CD14-positive monocyte (primary cell): ENCODE measurements at regions not wholly inside any gene's neighbourhood (a gene's known extent, or its start where the extent isn't known, plus 50 kb on each side); places are given as distances from the start of the nearest gene placed in this dataset.
A peak's percentile ranks its signal among the peaks of the same experiment; 100 is the strongest.

ENCODE experiments used
- DNase-seq, 3 donors: peaks; one replicate each; pipeline ENCODE4 v3.0.0-alpha.2; 2011 to 2022
- H2AFZ ChIP-seq: 2 replicates; pipeline ENCODE4 v1.6.0; 2012; ENCODE audit warnings: mild to moderate bottlenecking, low read depth, low read length, inconsistent platforms; ENCODE audit not compliant: insufficient read depth, poor library complexity, severe bottlenecking
- H3K27ac ChIP-seq, 2 donors: 1 replicate in 1 of 2; 2 replicates in 1 of 2; pipeline ENCODE4 v1.5.1; 2012 to 2013; ENCODE audit warnings: low read length in 2 of 2, control low read depth in 1 of 2, inconsistent platforms in 1 of 2, low read depth in 1 of 2, mild to moderate bottlenecking in 1 of 2
- H3K27me3 ChIP-seq, 2 donors: one replicate each; pipeline versions ENCODE4 v1.6.0 to v1.6.1; 2011 to 2013; ENCODE audit warnings: low read length in 2 of 2; ENCODE audit not compliant: control insufficient read depth in 2 of 2, insufficient read depth in 2 of 2
- H3K36me3 ChIP-seq, 2 donors: replicated peaks in 1 of 2; 1 replicate in 1 of 2; 2 replicates in 1 of 2; pipeline versions ENCODE4 v1.5.1 to v1.6.1; 2012 to 2013; ENCODE audit warnings: low read length in 2 of 2, control low read depth in 1 of 2, inconsistent platforms in 1 of 2, mild to moderate bottlenecking in 1 of 2; ENCODE audit not compliant: insufficient read depth in 2 of 2, control insufficient read depth in 1 of 2
- H3K4me1 ChIP-seq, 2 donors: 1 replicate in 1 of 2; 2 replicates in 1 of 2; pipeline versions ENCODE4 v1.5.1 to v1.6.1; 2012 to 2013; ENCODE audit warnings: low read length in 2 of 2, control low read depth in 1 of 2, inconsistent platforms in 1 of 2, mild to moderate bottlenecking in 1 of 2, moderate library complexity in 1 of 2; ENCODE audit not compliant: insufficient read depth in 2 of 2, control insufficient read depth in 1 of 2
- H3K4me2 ChIP-seq: replicated peaks from 2 replicates; pipeline ENCODE3; 2012; ENCODE audit warnings: low read length, moderate library complexity, mild to moderate bottlenecking; ENCODE audit not compliant: poor library complexity, severe bottlenecking; ENCODE audit errors: extremely low read depth
- H3K4me3 ChIP-seq, 3 experiments: fragments of 200-600 bp in 1 of 3; sonication (generic) in 1 of 3; replicated peaks in 1 of 3; 1 replicate in 2 of 3; 2 replicates in 1 of 3; pipeline ENCODE4 v1.5.1; 2011 to 2013; ENCODE audit warnings: low read length in 3 of 3, mild to moderate bottlenecking in 3 of 3, control low read depth in 2 of 3, low read depth in 2 of 3, inconsistent platforms in 1 of 3, moderate library complexity in 1 of 3
- H3K79me2 ChIP-seq: 2 replicates; pipeline ENCODE4 v1.6.0; 2012; ENCODE audit warnings: mild to moderate bottlenecking, control low read depth, inconsistent platforms, low read length, moderate library complexity; ENCODE audit not compliant: insufficient read depth
- H3K9ac ChIP-seq: 2 replicates; pipeline ENCODE4 v1.6.0; 2017; ENCODE audit warnings: low read length, mild to moderate bottlenecking; ENCODE audit not compliant: insufficient read depth, poor library complexity, severe bottlenecking
- H3K9me3 ChIP-seq, 2 donors: replicated peaks in 1 of 2; 1 replicate in 1 of 2; 2 replicates in 1 of 2; pipeline versions ENCODE4 v1.5.1 to v1.6.1; 2012 to 2013; ENCODE audit warnings: low read length in 2 of 2, control low read depth in 1 of 2; ENCODE audit not compliant: control insufficient read depth in 1 of 2, insufficient read depth in 1 of 2
- H4K20me1 ChIP-seq: 2 replicates; pipeline ENCODE4 v1.6.0; 2012; ENCODE audit warnings: mild to moderate bottlenecking, low read length, control low read depth, moderate library complexity; ENCODE audit not compliant: insufficient read depth
- H3K27ac Mint-ChIP-seq, 7 donors: one replicate each; pipeline ENCODE4 v1.8.0; 2020; ENCODE audit warnings: mild to moderate bottlenecking in 7 of 7, mixed read lengths in 7 of 7, moderate library complexity in 6 of 7, inconsistent platforms in 2 of 7
- H3K27me3 Mint-ChIP-seq, 3 donors: one replicate each; pipeline ENCODE4 v1.8.0; 2021 to 2022; ENCODE audit warnings: low read depth in 3 of 3, mild to moderate bottlenecking in 3 of 3, mixed read lengths in 3 of 3, moderate library complexity in 3 of 3, inconsistent platforms in 1 of 3
- H3K36me3 Mint-ChIP-seq, 2 donors: one replicate each; pipeline ENCODE4 v1.8.0; 2020; ENCODE audit warnings: mixed read lengths in 2 of 2, inconsistent platforms in 1 of 2, mild to moderate bottlenecking in 1 of 2
- H3K4me1 Mint-ChIP-seq: one replicate; pipeline ENCODE4 v1.8.0; 2020; ENCODE audit warnings: mild to moderate bottlenecking, mixed read lengths
- H3K4me3 Mint-ChIP-seq, 2 donors: one replicate each; pipeline ENCODE4 v1.8.0; 2020; ENCODE audit warnings: mild to moderate bottlenecking in 2 of 2, mixed read lengths in 2 of 2, moderate library complexity in 1 of 2
- H3K9me3 Mint-ChIP-seq, 7 donors: one replicate each; pipeline ENCODE4 v1.8.0; 2020 to 2022; ENCODE audit warnings: mixed read lengths in 7 of 7, mild to moderate bottlenecking in 6 of 7, moderate library complexity in 6 of 7, inconsistent platforms in 2 of 7
- CTCF ChIP-seq: fragments of 200-600 bp; IDR thresholded peaks from one replicate; pipeline ENCODE4 v1.8.0; 2022; ENCODE audit warnings: antibody characterized with exemption, mild to moderate bottlenecking
- WGBS: methylation state at CpG from one replicate; pipeline ENCODE4 v1.1.5; 2013; ENCODE audit warnings: missing lambda C conversion rate; ENCODE audit not compliant: insufficient coverage; 5-methylcytosine and 5-hydroxymethylcytosine counted together
- intact Hi-C, 2 donors: fragments of 100-400 bp; cut with micrococcal nuclease; formaldehyde crosslinking; loops; one replicate each; pipeline versions ENCODE4 v1.15.0 to v1.15.1; 2023

GRCh38 chr10:63707254-63707910 is 186.2 kb downstream of the REEP3 start:
- peak overlapping the region; percentile 79 to 94 (median 89) for H3K27ac Mint-ChIP-seq
- H3K36me3 ChIP-seq: no peaks in the 10 kb centered on the region
- H3K27ac ChIP-seq: peak overlapping the region in 1 of 2 donors; percentile 75
- H3K36me3 Mint-ChIP-seq: peaks cover 0 to 4% of the 10 kb centered on the region in 2 donors
- no peaks in the 10 kb centered on the region for H3K27me3 ChIP-seq
- DNase-seq: peak; percentile 94 to 99 (median 98)
- no peak overlapping the region for H2AFZ ChIP-seq
- WGBS: no CpG with 5 or more reads among the region's 1 CpG
- H3K27me3 Mint-ChIP-seq: peaks cover 0 to 6% (median 1%) of the 10 kb centered on the region in 3 donors
- no peaks in the 10 kb centered on the region for H4K20me1 ChIP-seq
- H3K4me1 ChIP-seq: peaks cover 46 to 58% of the 10 kb centered on the region in 2 donors
- intact Hi-C loops: loop anchor here in 1 of 2 donors (10.0 kb wide), 1 partner anchor 443 kb away; no protein-coding TSS in a partner anchor
- no peak for TF ChIP-seq CTCF
- H3K4me2 ChIP-seq: peak overlapping the region; percentile 31
- no peaks in the 10 kb centered on the region for H3K9me3 Mint-ChIP-seq
- H3K4me1 Mint-ChIP-seq: peaks cover 58% of the 10 kb centered on the region
- H3K4me3 Mint-ChIP-seq: no peak overlapping the region
- no peak overlapping the region for H3K9ac ChIP-seq
- H3K4me3 ChIP-seq: peak overlapping the region in 1 of 3 experiments; percentile 2
- no peaks in the 10 kb centered on the region for H3K79me2 ChIP-seq
- H3K9me3 ChIP-seq: no peaks in the 10 kb centered on the region

GRCh38 chr10:63708421-63708820 is 187.2 kb downstream of the REEP3 start:
- H3K79me2 ChIP-seq: no peaks in the 10 kb centered on the region
- Mint-ChIP-seq H3K27me3 (peaks cover 0 to 4% (median 1%) of the 10 kb centered on the region in 3 donors), H3K9me3 (no peaks in the 10 kb centered on the region), H3K4me3 (no peak overlapping the region), H3K27ac (peak overlapping the region; percentile 75 to 94 (median 89)), H3K36me3 (peaks cover 0 to 2% of the 10 kb centered on the region in 2 donors), H3K4me1 (peaks cover 59% of the 10 kb centered on the region)
- no peaks in the 10 kb centered on the region for H4K20me1 ChIP-seq
- 88% methylated on average over 1 of the region's 5 CpGs for WGBS
- H3K9ac ChIP-seq: no peak overlapping the region
- H2AFZ ChIP-seq: no peak overlapping the region
- H3K4me2 ChIP-seq: no peak overlapping the region
- no peaks in the 10 kb centered on the region for H3K36me3 ChIP-seq
- intact Hi-C loops: loop anchor here in 1 of 2 donors (10.0 kb wide), 1 partner anchor 444 kb away; no protein-coding TSS in a partner anchor
- H3K9me3 ChIP-seq: no peaks in the 10 kb centered on the region
- H3K27ac ChIP-seq: peak overlapping the region in 1 of 2 donors; percentile 75
- peaks cover 50 to 58% of the 10 kb centered on the region in 2 donors for H3K4me1 ChIP-seq
- TF ChIP-seq CTCF: no peak
- no peaks in the 10 kb centered on the region for H3K27me3 ChIP-seq
- H3K4me3 ChIP-seq: no peak overlapping the region
- no peak for DNase-seq
